Activated T-helper 17 cell treated with anti-CD3 and anti-CD28 coated beads, Interleukin-2, amount 50 U/mL, for 72 hours (primary cell): ENCODE measurements at regions not wholly inside any gene's neighbourhood (a gene's known extent, or its start where the extent isn't known, plus 50 kb on each side); places are given as distances from the start of the nearest gene placed in this dataset.
A peak's percentile ranks its signal among the peaks of the same experiment; 100 is the strongest.

Source experiments
- ATAC-seq: fragments of 150-1000 bp; cut with Tn5 transposase; replicated peaks from 2 replicates; pipeline ENCODE4 v1.10.0; 2021; ENCODE audit warnings: mild to moderate bottlenecking, moderate library complexity
- H3K27ac Mint-ChIP-seq: one replicate; pipeline ENCODE4 v1.8.0; 2022; ENCODE audit warnings: mixed read lengths
- H3K27me3 Mint-ChIP-seq: one replicate; pipeline ENCODE4 v1.8.0; 2022; ENCODE audit warnings: mixed read lengths
- H3K36me3 Mint-ChIP-seq: one replicate; pipeline ENCODE4 v1.8.0; 2022; ENCODE audit warnings: low read depth, mild to moderate bottlenecking, mixed read lengths
- H3K4me1 Mint-ChIP-seq: one replicate; pipeline ENCODE4 v1.8.0; 2022; ENCODE audit warnings: mixed read lengths
- H3K4me3 Mint-ChIP-seq: one replicate; pipeline ENCODE4 v1.8.0; 2022; ENCODE audit warnings: mild to moderate bottlenecking, mixed read lengths
- H3K9me3 Mint-ChIP-seq: one replicate; pipeline ENCODE4 v1.8.0; 2022; ENCODE audit warnings: mixed read lengths

- ATAC-seq: no peak
- no peaks in the 10 kb centered on the region for H3K36me3 Mint-ChIP-seq
- no peak overlapping the region for H3K4me3 Mint-ChIP-seq
- no peak overlapping the region for H3K27ac Mint-ChIP-seq
- H3K27me3 Mint-ChIP-seq: peaks cover 4% of the 10 kb centered on the region
- no peaks in the 10 kb centered on the region for H3K9me3 Mint-ChIP-seq
- no peaks in the 10 kb centered on the region for H3K4me1 Mint-ChIP-seq
Measured at GRCh38 chr1:55827350-55827749, 612.2 kb upstream of the USP24 start.

GRCh38 chr1:55826381-55827080 is 611.4 kb upstream of the USP24 start:
- no peak overlapping the region for H3K4me3 Mint-ChIP-seq
- no peak overlapping the region for H3K27ac Mint-ChIP-seq
- H3K4me1 Mint-ChIP-seq: no peaks in the 10 kb centered on the region
- H3K36me3 Mint-ChIP-seq: no peaks in the 10 kb centered on the region
- ATAC-seq: no peak
- peaks cover 3% of the 10 kb centered on the region for H3K9me3 Mint-ChIP-seq
- H3K27me3 Mint-ChIP-seq: peaks cover 10% of the 10 kb centered on the region

GRCh38 chr1:55825461-55825860 is 610.3 kb upstream of the USP24 start:
- H3K27me3 Mint-ChIP-seq: peaks cover 10% of the 10 kb centered on the region
- no peak for ATAC-seq
- no peak overlapping the region for H3K27ac Mint-ChIP-seq
- peaks cover 3% of the 10 kb centered on the region for H3K9me3 Mint-ChIP-seq
- H3K4me1 Mint-ChIP-seq: no peaks in the 10 kb centered on the region
- no peaks in the 10 kb centered on the region for H3K36me3 Mint-ChIP-seq
- no peak overlapping the region for H3K4me3 Mint-ChIP-seq

- H3K27me3 Mint-ChIP-seq: peaks cover 10% of the 10 kb centered on the region
- H3K27ac Mint-ChIP-seq: no peak overlapping the region
- peaks cover 3% of the 10 kb centered on the region for H3K9me3 Mint-ChIP-seq
- no peaks in the 10 kb centered on the region for H3K36me3 Mint-ChIP-seq
- ATAC-seq: no peak
- H3K4me1 Mint-ChIP-seq: no peaks in the 10 kb centered on the region
- H3K4me3 Mint-ChIP-seq: no peak overlapping the region
Measured at GRCh38 chr1:55824251-55824640, 609.1 kb upstream of the USP24 start.

- no peak for ATAC-seq
- H3K27ac Mint-ChIP-seq: no peak overlapping the region
- H3K9me3 Mint-ChIP-seq: peaks cover 3% of the 10 kb centered on the region
- H3K4me3 Mint-ChIP-seq: no peak overlapping the region
- H3K36me3 Mint-ChIP-seq: no peaks in the 10 kb centered on the region
- H3K4me1 Mint-ChIP-seq: no peaks in the 10 kb centered on the region
- peaks cover 10% of the 10 kb centered on the region for H3K27me3 Mint-ChIP-seq
Measured at GRCh38 chr1:55823541-55824250, 608.5 kb upstream of the USP24 start.

- no peak overlapping the region for H3K4me3 Mint-ChIP-seq
- peaks cover 3% of the 10 kb centered on the region for H3K9me3 Mint-ChIP-seq
- no peaks in the 10 kb centered on the region for H3K4me1 Mint-ChIP-seq
- no peak for ATAC-seq
- peaks cover 10% of the 10 kb centered on the region for H3K27me3 Mint-ChIP-seq
- H3K36me3 Mint-ChIP-seq: no peaks in the 10 kb centered on the region
- no peak overlapping the region for H3K27ac Mint-ChIP-seq
Measured at GRCh38 chr1:55822891-55823290, 607.7 kb upstream of the USP24 start.

- no peak for ATAC-seq
- H3K27me3 Mint-ChIP-seq: peaks cover 10% of the 10 kb centered on the region
- no peaks in the 10 kb centered on the region for H3K36me3 Mint-ChIP-seq
- H3K4me3 Mint-ChIP-seq: no peak overlapping the region
- H3K4me1 Mint-ChIP-seq: no peaks in the 10 kb centered on the region
- peaks cover 3% of the 10 kb centered on the region for H3K9me3 Mint-ChIP-seq
- H3K27ac Mint-ChIP-seq: no peak overlapping the region
Measured at GRCh38 chr1:55821234-55821633, 606.1 kb upstream of the USP24 start.

- no peak overlapping the region for H3K27ac Mint-ChIP-seq
Measured at GRCh38 chr1:55820501-55820900, 605.3 kb upstream of the USP24 start.

GRCh38 chr1:55819011-55819410 is 603.8 kb upstream of the USP24 start:
- Mint-ChIP-seq H3K4me1 (no peaks in the 10 kb centered on the region), H3K4me3 (no peak overlapping the region), H3K27ac (no peak overlapping the region), H3K27me3 (peaks cover 10% of the 10 kb centered on the region), H3K36me3 (no peaks in the 10 kb centered on the region), H3K9me3 (peaks cover 3% of the 10 kb centered on the region)
- no peak for ATAC-seq

More at GRCh38 chr1:55820501-55820900, 605.3 kb upstream of the USP24 start:
- no peak for ATAC-seq
- H3K9me3 Mint-ChIP-seq: peaks cover 3% of the 10 kb centered on the region
- H3K36me3 Mint-ChIP-seq: no peaks in the 10 kb centered on the region
- H3K27me3 Mint-ChIP-seq: peaks cover 10% of the 10 kb centered on the region
- no peak overlapping the region for H3K4me3 Mint-ChIP-seq
- H3K4me1 Mint-ChIP-seq: no peaks in the 10 kb centered on the region

GRCh38 chr1:55816456-55817426 is 601.6 kb upstream of the USP24 start:
- H3K4me1 Mint-ChIP-seq: no peaks in the 10 kb centered on the region
- no peaks in the 10 kb centered on the region for H3K36me3 Mint-ChIP-seq
- peaks cover 1% of the 10 kb centered on the region for H3K27me3 Mint-ChIP-seq
- ATAC-seq: peak; percentile 82
- H3K4me3 Mint-ChIP-seq: no peak overlapping the region
- H3K27ac Mint-ChIP-seq: no peak overlapping the region
- no peaks in the 10 kb centered on the region for H3K9me3 Mint-ChIP-seq

GRCh38 chr1:55815745-55816455 is 600.7 kb upstream of the USP24 start:
- Mint-ChIP-seq H3K27ac (no peak overlapping the region), H3K4me1 (no peaks in the 10 kb centered on the region), H3K36me3 (no peaks in the 10 kb centered on the region), H3K27me3 (no peaks in the 10 kb centered on the region), H3K4me3 (no peak overlapping the region), H3K9me3 (no peaks in the 10 kb centered on the region)
- ATAC-seq: peak; percentile 50

GRCh38 chr1:55814967-55815366 is 599.8 kb upstream of the USP24 start:
- Mint-ChIP-seq H3K9me3 (no peaks in the 10 kb centered on the region), H3K36me3 (no peaks in the 10 kb centered on the region), H3K27ac (no peak overlapping the region), H3K27me3 (no peaks in the 10 kb centered on the region), H3K4me3 (no peak overlapping the region), H3K4me1 (no peaks in the 10 kb centered on the region)
- ATAC-seq: no peak

- Mint-ChIP-seq H3K27me3 (no peaks in the 10 kb centered on the region), H3K4me3 (no peak overlapping the region), H3K4me1 (no peaks in the 10 kb centered on the region), H3K9me3 (no peaks in the 10 kb centered on the region), H3K27ac (no peak overlapping the region), H3K36me3 (no peaks in the 10 kb centered on the region)
- ATAC-seq: no peak
Measured at GRCh38 chr1:55813618-55814017, 598.5 kb upstream of the USP24 start.

GRCh38 chr1:55812281-55812680 is 597.1 kb upstream of the USP24 start:
- Mint-ChIP-seq H3K27ac (no peak overlapping the region), H3K4me1 (no peaks in the 10 kb centered on the region), H3K36me3 (no peaks in the 10 kb centered on the region), H3K4me3 (no peak overlapping the region), H3K27me3 (no peaks in the 10 kb centered on the region), H3K9me3 (peaks cover 3% of the 10 kb centered on the region)
- ATAC-seq: no peak
